ENCODE measurements at regions not wholly inside any gene's neighbourhood (a gene's known extent, or its start where the extent isn't known, plus 50 kb on each side); places are given as distances from the start of the nearest gene placed in this dataset.
"Not testable (repeated sequence)": the region's sequence is repeated elsewhere in the genome, so short reads cannot be mapped to it uniquely, and the experiment has no call there.

DNA sequence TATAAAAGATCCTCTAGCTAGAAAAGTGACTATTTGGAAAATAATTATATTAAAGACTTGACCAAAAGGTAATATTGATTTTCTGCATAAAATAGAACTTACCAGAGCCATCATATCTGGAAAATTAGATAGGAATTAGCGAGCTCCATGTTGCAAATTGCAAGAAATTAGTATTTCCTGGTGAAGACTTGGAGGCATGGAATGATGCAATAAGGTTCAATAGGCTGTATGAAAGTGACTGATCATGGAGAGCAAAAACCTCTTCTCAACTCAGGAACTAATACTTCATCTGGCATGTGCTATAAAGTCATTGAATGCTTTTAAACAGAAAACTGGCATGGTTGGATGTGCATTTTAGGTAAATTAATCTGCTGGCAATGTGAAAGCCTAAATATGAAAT, 66.3 kb upstream of the UFM1 start:
- no peaks in the 10 kb centered on the region for H3K27me3 ChIP-seq (ENCODE audit: control insufficient read depth, insufficient read depth)
- no peak for DNase-seq
- no peak overlapping the region for H3K27ac ChIP-seq (ENCODE audit: low read length)
- H3K9me3 ChIP-seq (ENCODE audit: control insufficient read depth, low read length): no peaks in the 10 kb centered on the region
- no peak for ATAC-seq
- no peaks in the 10 kb centered on the region for H3K4me1 ChIP-seq (ENCODE audit: control insufficient read depth, insufficient read depth, low read length)
- H3K4me3 ChIP-seq (ENCODE audit: low read length): no peak overlapping the region
- intact Hi-C loops (cut with DNase I): no loop called here
- WGBS: 72% methylated on average over 1 of the region's 1 CpG

DNA sequence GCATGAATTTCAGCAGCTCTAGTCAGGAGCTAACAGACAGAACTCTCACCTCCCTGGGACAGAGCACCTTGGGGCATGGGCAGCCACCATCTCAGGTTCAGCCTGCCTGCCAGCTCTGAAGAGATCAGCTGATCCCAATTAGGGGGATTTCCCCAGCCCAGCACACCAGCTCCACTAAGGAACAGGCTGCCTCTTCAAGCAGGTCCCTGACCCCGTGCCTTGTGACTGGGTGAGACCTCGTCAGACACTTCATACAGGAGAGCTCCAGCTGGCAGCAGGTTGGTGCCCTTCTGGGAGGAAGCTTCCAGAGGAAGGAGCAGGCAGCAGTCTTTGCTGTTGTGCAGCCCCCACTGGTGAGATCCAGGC, 84.5 kb upstream of the UFM1 start:
- 63% methylated on average over 2 of the region's 2 CpGs for WGBS
- intact Hi-C loops (cut with DNase I): no loop called here
- Histone ChIP-seq H3K27ac (ENCODE audit: low read length) (no peak overlapping the region), H3K9me3 (ENCODE audit: control insufficient read depth, low read length) (no peaks in the 10 kb centered on the region), H3K27me3 (ENCODE audit: control insufficient read depth, insufficient read depth) (no peaks in the 10 kb centered on the region), H3K4me3 (ENCODE audit: low read length) (no peak overlapping the region), H3K4me1 (ENCODE audit: control insufficient read depth, insufficient read depth, low read length) (no peaks in the 10 kb centered on the region)
- no peak for DNase-seq
- no peak for ATAC-seq

DNA sequence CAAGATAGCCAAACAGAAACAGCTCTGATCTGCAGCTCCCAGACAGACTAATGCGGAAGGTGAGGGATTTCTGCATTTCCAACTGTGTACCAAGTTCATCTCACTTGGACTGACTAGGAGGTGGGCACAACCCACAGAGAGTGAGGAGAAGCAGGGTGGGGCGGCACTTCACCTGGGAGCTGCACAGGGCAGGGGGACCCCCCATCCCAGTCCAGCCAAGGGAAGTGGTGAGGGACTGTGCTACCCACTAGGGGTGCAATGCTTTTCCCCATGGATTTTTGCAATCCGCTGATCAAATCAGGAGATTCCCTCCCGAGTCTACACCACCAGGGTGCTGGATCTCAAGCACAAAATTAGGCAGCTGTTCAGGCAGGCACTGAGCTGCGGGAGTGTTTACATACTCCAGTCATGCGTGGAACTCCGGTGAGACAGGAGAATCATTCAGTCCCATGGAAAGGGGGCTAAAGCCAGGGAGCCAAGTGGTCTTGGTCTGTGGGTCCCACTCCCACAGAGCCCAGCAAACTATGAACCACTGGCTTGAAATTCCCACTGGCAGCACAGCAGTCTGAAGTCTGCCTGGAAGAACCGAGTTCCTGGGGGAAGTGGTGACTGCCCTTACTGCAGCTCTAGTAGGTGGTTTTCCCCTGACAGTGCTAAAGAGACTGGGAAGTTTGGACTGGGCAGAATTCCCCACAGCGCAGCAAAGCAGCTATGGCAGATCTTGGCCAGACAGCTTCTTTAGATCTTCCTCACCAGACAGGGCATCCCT, 85.1 kb upstream of the UFM1 start:
- intact Hi-C loops (cut with DNase I): no loop called here
- Histone ChIP-seq H3K4me1 (ENCODE audit: control insufficient read depth, insufficient read depth, low read length) (no peaks in the 10 kb centered on the region), H3K27me3 (ENCODE audit: control insufficient read depth, insufficient read depth) (no peaks in the 10 kb centered on the region), H3K9me3 (ENCODE audit: control insufficient read depth, low read length) (no peaks in the 10 kb centered on the region), H3K27ac (ENCODE audit: low read length) (no peak overlapping the region), H3K4me3 (ENCODE audit: low read length) (no peak overlapping the region)
- WGBS: 72% methylated on average over 9 of the region's 9 CpGs
- DNase-seq (no peak), ATAC-seq (no peak)

DNA sequence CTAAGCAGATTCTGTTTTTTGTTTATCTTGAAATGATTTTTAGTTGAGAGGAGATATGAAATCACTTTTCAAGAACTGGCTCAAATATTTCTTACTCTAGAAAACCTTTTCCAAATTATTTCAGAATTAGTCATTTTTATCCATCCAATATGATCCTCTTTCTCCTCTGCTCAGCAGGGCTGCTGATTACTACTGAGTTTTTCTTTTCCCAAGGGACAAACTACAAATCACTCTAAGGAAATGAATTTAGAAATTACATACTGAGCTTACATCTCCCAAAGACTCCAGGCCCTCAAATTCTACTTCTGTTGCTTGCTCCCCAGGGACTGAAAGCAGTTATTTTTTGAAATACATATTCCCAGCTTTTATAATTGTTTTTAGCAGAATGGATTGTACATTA, 87.4 kb upstream of the UFM1 start:
- H3K4me3 ChIP-seq (ENCODE audit: low read length): no peak overlapping the region
- DNase-seq (no peak), ATAC-seq (no peak)
- H3K9me3 ChIP-seq (ENCODE audit: control insufficient read depth, low read length): no peaks in the 10 kb centered on the region
- no peaks in the 10 kb centered on the region for H3K4me1 ChIP-seq (ENCODE audit: control insufficient read depth, insufficient read depth, low read length)
- H3K27me3 ChIP-seq (ENCODE audit: control insufficient read depth, insufficient read depth): no peaks in the 10 kb centered on the region
- intact Hi-C loops (cut with DNase I): no loop called here
- no peak overlapping the region for H3K27ac ChIP-seq (ENCODE audit: low read length)

DNA sequence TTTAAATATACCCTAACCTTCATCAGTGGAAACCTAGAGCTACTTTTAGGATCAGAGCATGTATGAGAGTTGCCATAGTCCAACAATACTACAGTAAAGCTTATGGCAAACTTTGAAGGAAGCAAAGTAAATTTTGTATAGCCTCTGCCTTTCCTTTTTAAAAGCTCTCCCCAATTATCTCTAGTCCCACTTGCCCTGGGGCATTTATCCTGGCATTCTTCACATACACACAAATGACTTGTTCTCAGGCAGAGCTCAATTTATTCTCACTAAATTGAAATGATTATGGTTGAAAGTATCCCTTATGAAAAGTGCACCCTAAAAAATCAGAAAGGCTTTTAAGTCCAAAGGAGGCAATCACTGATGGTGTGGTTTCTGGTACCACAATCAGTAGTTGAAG, 94.1 kb upstream of the UFM1 start:
- H3K4me1 ChIP-seq (ENCODE audit: control insufficient read depth, insufficient read depth, low read length): no peaks in the 10 kb centered on the region
- intact Hi-C loops (cut with DNase I): no loop called here
- H3K27me3 ChIP-seq (ENCODE audit: control insufficient read depth, insufficient read depth): no peaks in the 10 kb centered on the region
- no peak overlapping the region for H3K27ac ChIP-seq (ENCODE audit: low read length)
- H3K4me3 ChIP-seq (ENCODE audit: low read length): no peak overlapping the region
- ATAC-seq (no peak), DNase-seq (no peak)
- H3K9me3 ChIP-seq (ENCODE audit: control insufficient read depth, low read length): no peaks in the 10 kb centered on the region

DNA sequence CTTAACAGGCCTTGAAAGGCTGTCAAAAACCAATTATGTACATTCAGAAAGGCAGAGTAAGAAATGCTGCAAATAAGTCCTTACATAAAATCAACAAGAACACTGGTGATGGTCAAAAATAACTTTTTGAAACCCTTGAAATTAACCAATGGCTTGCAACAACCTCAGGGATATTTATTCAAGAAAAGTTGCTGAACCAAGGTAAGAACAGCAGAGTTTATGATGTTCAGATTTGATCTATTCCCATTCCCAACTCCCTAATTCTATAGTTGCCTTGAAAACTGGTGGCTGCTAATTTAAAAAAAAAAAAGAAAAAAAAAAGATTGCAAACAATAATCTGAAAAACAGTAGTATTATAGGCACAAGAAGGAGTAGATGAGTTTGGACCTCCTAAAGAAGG, 109.8 kb upstream of the UFM1 start:
- H3K4me3 ChIP-seq (ENCODE audit: low read length): no peak overlapping the region
- intact Hi-C loops (cut with DNase I): no loop called here
- H3K27me3 ChIP-seq (ENCODE audit: control insufficient read depth, insufficient read depth): no peaks in the 10 kb centered on the region
- no peaks in the 10 kb centered on the region for H3K4me1 ChIP-seq (ENCODE audit: control insufficient read depth, insufficient read depth, low read length)
- no peaks in the 10 kb centered on the region for H3K9me3 ChIP-seq (ENCODE audit: control insufficient read depth, low read length)
- H3K27ac ChIP-seq (ENCODE audit: low read length): no peak overlapping the region
- ATAC-seq: no peak
- no peak for DNase-seq

DNA sequence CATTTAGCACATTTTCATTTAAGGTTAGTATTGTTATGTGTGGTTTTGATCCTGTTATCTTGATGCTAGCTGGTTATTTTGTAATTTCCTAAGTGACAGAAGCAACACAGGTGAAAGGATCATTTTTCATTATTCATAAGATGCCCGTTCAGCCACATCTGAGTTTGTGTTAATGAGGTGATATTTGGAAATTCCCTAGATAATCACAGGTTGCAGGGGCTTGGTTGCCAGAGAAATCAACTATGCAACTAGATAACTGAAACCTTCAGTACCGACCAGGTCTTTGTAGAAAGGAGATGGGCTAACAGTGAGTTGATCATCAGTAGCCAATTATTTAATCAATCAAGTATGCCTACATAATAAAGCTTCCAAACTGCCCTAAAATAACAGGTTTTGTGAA, 121.3 kb upstream of the UFM1 start:
- no peak for DNase-seq
- Histone ChIP-seq H3K4me3 (ENCODE audit: low read length) (no peak overlapping the region), H3K27me3 (ENCODE audit: control insufficient read depth, insufficient read depth) (no peaks in the 10 kb centered on the region), H3K27ac (ENCODE audit: low read length) (no peak overlapping the region), H3K9me3 (ENCODE audit: control insufficient read depth, low read length) (no peaks in the 10 kb centered on the region), H3K4me1 (ENCODE audit: control insufficient read depth, insufficient read depth, low read length) (no peaks in the 10 kb centered on the region)
- intact Hi-C loops (cut with DNase I): no loop called here
- no peak for ATAC-seq
- 52% methylated on average over 2 of the region's 2 CpGs for whole genome bisulfite sequencing

DNA sequence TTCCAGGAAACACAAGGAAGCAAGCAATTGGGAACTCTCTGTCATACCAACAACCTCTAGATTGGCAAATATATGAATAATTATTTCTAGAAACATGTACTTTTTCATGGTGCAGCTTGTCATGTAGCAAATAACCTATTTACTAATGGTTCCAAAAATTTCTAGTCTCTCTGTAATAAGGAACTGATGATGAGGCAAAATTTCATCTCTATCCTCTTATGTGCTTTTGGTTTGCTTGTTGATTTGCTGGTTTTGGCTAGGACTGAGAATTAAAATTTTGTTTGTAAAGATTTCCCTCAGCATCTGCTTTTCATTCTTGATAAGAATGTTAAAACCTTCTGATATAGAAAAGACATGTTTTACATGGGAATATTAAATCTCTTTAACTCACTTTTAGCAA, 123.2 kb upstream of the UFM1 start:
- Histone ChIP-seq H3K4me3 (ENCODE audit: low read length) (no peak overlapping the region), H3K27me3 (ENCODE audit: control insufficient read depth, insufficient read depth) (no peaks in the 10 kb centered on the region), H3K4me1 (ENCODE audit: control insufficient read depth, insufficient read depth, low read length) (no peaks in the 10 kb centered on the region), H3K27ac (ENCODE audit: low read length) (no peak overlapping the region), H3K9me3 (ENCODE audit: control insufficient read depth, low read length) (no peaks in the 10 kb centered on the region)
- intact Hi-C loops (cut with DNase I): no loop called here
- no peak for ATAC-seq
- DNase-seq: no peak

DNA sequence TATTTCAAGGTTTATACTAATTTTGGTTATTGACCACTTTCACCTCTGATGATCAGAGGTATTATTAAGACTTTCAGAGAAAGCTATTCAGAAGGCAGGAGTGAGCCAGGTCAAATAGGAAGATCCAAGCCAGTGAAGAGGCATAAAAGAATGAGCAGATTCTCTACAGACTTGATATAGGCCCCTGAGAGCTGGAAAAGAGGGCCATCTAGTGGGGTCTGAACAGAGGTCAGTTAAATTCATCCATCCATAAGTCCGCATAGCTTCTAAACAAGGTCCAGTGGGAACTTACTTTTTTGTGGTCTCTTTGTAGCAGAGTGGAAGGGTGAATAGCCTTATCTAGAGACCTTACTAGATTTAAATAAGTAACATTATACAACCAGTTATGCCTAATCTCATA, 126.6 kb upstream of the UFM1 start:
- Histone ChIP-seq H3K27ac (ENCODE audit: low read length) (no peak overlapping the region), H3K27me3 (ENCODE audit: control insufficient read depth, insufficient read depth) (no peaks in the 10 kb centered on the region), H3K4me1 (ENCODE audit: control insufficient read depth, insufficient read depth, low read length) (no peaks in the 10 kb centered on the region), H3K4me3 (ENCODE audit: low read length) (no peak overlapping the region), H3K9me3 (ENCODE audit: control insufficient read depth, low read length) (no peaks in the 10 kb centered on the region)
- DNase-seq (no peak), ATAC-seq (no peak)
- WGBS: 73% methylated on average over 1 of the region's 1 CpG
- intact Hi-C loops (cut with DNase I): no loop called here

DNA sequence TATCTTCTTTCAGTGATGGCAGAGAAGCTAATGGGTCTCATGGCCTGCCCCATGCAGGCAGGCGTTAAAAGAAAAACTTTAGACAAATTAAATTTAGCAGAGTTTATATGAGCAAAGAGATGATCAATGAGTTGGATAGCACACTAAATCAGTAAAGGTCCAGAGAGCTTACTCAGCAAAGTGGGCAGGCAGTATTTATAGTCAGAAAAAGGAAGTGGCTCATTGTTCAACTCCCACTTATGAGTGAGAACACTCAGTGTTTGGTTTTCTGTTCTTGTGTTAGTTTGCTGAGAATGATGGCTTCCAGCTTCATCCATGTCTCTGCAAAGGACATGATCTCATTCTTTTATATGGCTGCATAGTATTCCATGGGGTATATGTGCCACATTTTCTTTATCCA, 128.5 kb upstream of the UFM1 start:
- H3K4me1 ChIP-seq (ENCODE audit: control insufficient read depth, insufficient read depth, low read length); intact Hi-C loops (cut with DNase I); DNase-seq; H3K9me3 ChIP-seq (ENCODE audit: control insufficient read depth, low read length); H3K4me3 ChIP-seq (ENCODE audit: low read length); H3K27me3 ChIP-seq (ENCODE audit: control insufficient read depth, insufficient read depth); ATAC-seq; H3K27ac ChIP-seq (ENCODE audit: low read length): not testable (repeated sequence)
- 97% methylated on average over 1 of the region's 1 CpG for WGBS

DNA sequence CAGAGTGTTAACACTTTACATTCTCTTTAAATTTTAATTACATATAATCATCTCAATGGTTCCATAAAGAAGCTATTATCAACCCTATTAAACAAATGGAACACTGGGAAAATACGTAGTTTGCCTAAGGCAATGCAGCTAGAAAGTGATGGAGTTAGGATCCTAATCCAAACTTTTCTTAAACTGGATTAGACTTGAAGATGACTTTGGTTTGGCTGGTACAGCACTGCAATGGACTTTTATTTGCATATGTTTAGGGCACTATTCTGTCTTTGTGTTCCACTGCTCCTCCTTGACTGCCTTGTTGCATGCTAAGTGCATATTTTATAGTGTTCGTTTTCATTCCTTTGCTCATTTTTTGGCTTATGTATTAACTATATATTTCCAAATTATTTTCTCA, 133.5 kb upstream of the UFM1 start:
- DNase-seq (no peak), ATAC-seq (no peak)
- intact Hi-C loops (cut with DNase I): no loop called here
- Histone ChIP-seq H3K4me3 (ENCODE audit: low read length) (no peak overlapping the region), H3K27ac (ENCODE audit: low read length) (no peak overlapping the region), H3K27me3 (ENCODE audit: control insufficient read depth, insufficient read depth) (no peaks in the 10 kb centered on the region), H3K4me1 (ENCODE audit: control insufficient read depth, insufficient read depth, low read length) (no peaks in the 10 kb centered on the region), H3K9me3 (ENCODE audit: control insufficient read depth, low read length) (no peaks in the 10 kb centered on the region)
- WGBS: 77% methylated on average over 2 of the region's 2 CpGs

DNA sequence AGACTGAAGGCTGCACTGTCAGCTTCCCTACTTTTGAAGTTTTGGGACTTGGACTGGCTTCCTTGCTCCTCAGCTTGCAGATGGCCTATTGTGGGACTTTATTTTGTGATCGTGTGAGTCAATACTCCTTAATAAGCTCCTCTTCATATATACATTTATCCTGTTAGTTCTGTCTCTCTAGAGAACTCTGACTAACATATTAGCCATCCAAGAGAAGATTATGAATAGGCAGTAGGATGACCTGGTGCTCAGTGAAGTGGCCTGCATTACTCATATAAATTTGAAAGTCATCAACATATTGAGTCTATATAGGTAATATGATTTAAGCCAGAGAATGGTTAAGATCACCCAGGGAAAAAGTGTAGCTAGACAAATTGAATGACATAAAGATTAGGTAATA, 136.3 kb upstream of the UFM1 start:
- ATAC-seq (no peak), DNase-seq (no peak)
- Histone ChIP-seq H3K4me3 (ENCODE audit: low read length) (no peak overlapping the region), H3K27ac (ENCODE audit: low read length) (no peak overlapping the region), H3K27me3 (ENCODE audit: control insufficient read depth, insufficient read depth) (no peaks in the 10 kb centered on the region), H3K4me1 (ENCODE audit: control insufficient read depth, insufficient read depth, low read length) (no peaks in the 10 kb centered on the region), H3K9me3 (ENCODE audit: control insufficient read depth, low read length) (no peaks in the 10 kb centered on the region)
- WGBS: 86% methylated on average over 1 of the region's 1 CpG
- intact Hi-C loops (cut with DNase I): no loop called here
